H1 (cell line): ENCODE measurements at regions not wholly inside any gene's neighbourhood (a gene's known extent, or its start where the extent isn't known, plus 50 kb on each side); places are given as distances from the start of the nearest gene placed in this dataset.

Experiments used
- CTCF ChIA-PET: fragments of 300-600 bp; sonication (Branson Sonifier 250); formaldehyde crosslinking; loops from one replicate; lab custom pipeline; 2021; ENCODE audit not compliant: partially characterized antibody; lab: Charles Lee
- POLR2A ChIA-PET: fragments of 300-600 bp; sonication (Branson Sonifier 250); formaldehyde crosslinking; loops from one replicate; lab custom pipeline; 2021; ENCODE audit warnings: inconsistent platforms; ENCODE audit not compliant: partially characterized antibody; lab: Charles Lee
- DNase-seq, 2 experiments: peaks; one replicate each; pipeline versions ENCODE4 v3.0.0 to v3.0.0-alpha.2; 2010 to 2022; ENCODE audit warnings: low spot score in 2 of 2, low read depth in 1 of 2, mixed read lengths in 1 of 2
- FAIRE-seq: peaks from 2 replicates; lab custom pipeline; 2011; peaks lifted over from hg19 to GRCh38; lab: Jason Lieb, UNC
- H2AFZ ChIP-seq: 2 replicates; pipeline ENCODE4 v1.8.1; 2012; ENCODE audit warnings: low read length, inconsistent platforms
- H2AK5ac ChIP-seq: 2 replicates; pipeline ENCODE4 v1.6.1; 2013; ENCODE audit warnings: low read depth, low read length
- H2BK120ac ChIP-seq: replicated peaks from 2 replicates; pipeline ENCODE3; 2013; ENCODE audit warnings: low read depth, low read length, inconsistent platforms
- H2BK12ac ChIP-seq: 2 replicates; pipeline ENCODE4 v1.6.1; 2013; ENCODE audit warnings: low read depth, low read length
- H2BK15ac ChIP-seq: 2 replicates; pipeline ENCODE4 v1.6.1; 2013; ENCODE audit warnings: low read length
- H2BK20ac ChIP-seq: 2 replicates; pipeline ENCODE4 v1.6.1; 2013; ENCODE audit warnings: low read length
- H2BK5ac ChIP-seq: 2 replicates; pipeline ENCODE4 v1.6.1; 2013; ENCODE audit warnings: low read depth, low read length
- H3K14ac ChIP-seq: 2 replicates; pipeline ENCODE4 v1.6.1; 2013; ENCODE audit warnings: inconsistent platforms; ENCODE audit not compliant: insufficient read length
- H3K18ac ChIP-seq: 2 replicates; pipeline ENCODE4 v1.6.1; 2013; ENCODE audit warnings: low read length; ENCODE audit errors: extremely low read depth
- H3K23ac ChIP-seq: 2 replicates; pipeline ENCODE4 v1.6.1; 2013; ENCODE audit warnings: inconsistent platforms; ENCODE audit not compliant: insufficient read length
- H3K23me2 ChIP-seq: 2 replicates; pipeline ENCODE4 v1.6.1; 2013; ENCODE audit warnings: low read depth, low read length
- H3K27ac ChIP-seq: 2 replicates; pipeline ENCODE4 v1.6.1; 2011; ENCODE audit warnings: low read depth, low read length, inconsistent platforms
- H3K27me3 ChIP-seq, 4 experiments: replicated peaks in 1 of 4; 1 replicate in 1 of 4; 2 replicates in 3 of 4; pipeline versions ENCODE4 v1.6.1 to v1.8.1; 2011 to 2013; ENCODE audit warnings: low read length in 3 of 4, mild to moderate bottlenecking in 3 of 4, inconsistent platforms in 2 of 4, mixed read lengths in 2 of 4, moderate library complexity in 1 of 4; ENCODE audit not compliant: control insufficient read depth in 3 of 4, insufficient read depth in 3 of 4; ENCODE audit errors: extremely low read depth in 1 of 4
- H3K36me3 ChIP-seq, 4 experiments: 2 replicates each; pipeline versions ENCODE4 v1.6.1 to v1.8.1; 2011 to 2013; ENCODE audit warnings: mild to moderate bottlenecking in 4 of 4, low read length in 3 of 4, moderate library complexity in 2 of 4, control low read depth in 1 of 4, inconsistent platforms in 1 of 4; ENCODE audit not compliant: insufficient read depth in 4 of 4, control insufficient read depth in 2 of 4
- H3K4ac ChIP-seq: replicated peaks from 2 replicates; pipeline ENCODE3; 2013; ENCODE audit warnings: low read length, low read depth, mixed read lengths, inconsistent platforms; ENCODE audit not compliant: insufficient read length
- H3K4me1 ChIP-seq, 4 experiments: replicated peaks in 1 of 4; 1 replicate in 1 of 4; 2 replicates in 3 of 4; pipeline versions ENCODE4 v1.6.1 to v1.8.1; 2011 to 2013; ENCODE audit warnings: low read length in 3 of 4, inconsistent platforms in 2 of 4, mixed read lengths in 1 of 4; ENCODE audit not compliant: insufficient read depth in 4 of 4, control insufficient read depth in 3 of 4
- H3K4me2 ChIP-seq, 2 experiments: 2 replicates each; pipeline versions ENCODE4 v1.6.1 to v1.8.1; 2011 to 2013; ENCODE audit warnings: low read depth in 2 of 2, low read length in 2 of 2, control low read depth in 1 of 2, inconsistent platforms in 1 of 2, mild to moderate bottlenecking in 1 of 2; ENCODE audit not compliant: insufficient read depth in 1 of 2
- H3K4me3 ChIP-seq, 4 experiments: fragments of 200-600, 300-600 bp in 1 of 4; sonication (generic), shearing (Covaris generic), sonication (Bioruptor Twin) in 1 of 4; 2 replicates each; pipeline versions ENCODE4 v1.5.1 to v1.8.1; 2011 to 2016; ENCODE audit warnings: low read length in 4 of 4, low read depth in 3 of 4, control low read depth in 2 of 4, inconsistent platforms in 2 of 4, mild to moderate bottlenecking in 2 of 4, mixed read lengths in 1 of 4, moderate library complexity in 1 of 4; ENCODE audit not compliant: insufficient read depth in 2 of 4; ENCODE audit errors: extremely low read depth in 1 of 4
- H3K56ac ChIP-seq: replicated peaks from 2 replicates; pipeline ENCODE3; 2013; ENCODE audit warnings: low read depth, mild to moderate bottlenecking, mixed read lengths, low read length, inconsistent platforms; ENCODE audit not compliant: insufficient read length
- H3K79me1 ChIP-seq: 2 replicates; pipeline ENCODE4 v1.6.1; 2013; ENCODE audit warnings: low read depth, low read length, control low read depth
- H3K79me2 ChIP-seq, 2 experiments: 2 replicates each; pipeline versions ENCODE4 v1.6.1 to v1.8.1; 2012 to 2013; ENCODE audit warnings: low read length in 2 of 2, mild to moderate bottlenecking in 2 of 2, inconsistent platforms in 1 of 2; ENCODE audit not compliant: insufficient read depth in 2 of 2, control insufficient read depth in 1 of 2
- H3K9ac ChIP-seq, 4 experiments: replicated peaks in 1 of 4; 1 replicate in 1 of 4; 2 replicates in 3 of 4; pipeline versions ENCODE4 v1.6.1 to v1.8.1; 2011 to 2013; ENCODE audit warnings: low read depth in 3 of 4, low read length in 3 of 4, control low read depth in 2 of 4, mild to moderate bottlenecking in 2 of 4, moderate library complexity in 2 of 4, inconsistent platforms in 1 of 4; ENCODE audit errors: extremely low read depth in 1 of 4
- H3K9me3 ChIP-seq, 2 experiments: 2 replicates each; pipeline versions ENCODE4 v1.6.1 to v1.8.1; 2012 to 2013; ENCODE audit warnings: mild to moderate bottlenecking in 2 of 2, moderate library complexity in 2 of 2, control low read depth in 1 of 2, inconsistent platforms in 1 of 2, low read depth in 1 of 2, low read length in 1 of 2, mixed read lengths in 1 of 2; ENCODE audit not compliant: insufficient read depth in 2 of 2
- H4K20me1 ChIP-seq, 2 experiments: replicated peaks in 1 of 2; 2 replicates each; pipeline versions ENCODE3 to v1.8.1; 2011 to 2013; ENCODE audit warnings: inconsistent platforms in 2 of 2, low read length in 2 of 2, mild to moderate bottlenecking in 1 of 2; ENCODE audit not compliant: insufficient read depth in 2 of 2, control insufficient read depth in 1 of 2
- H4K5ac ChIP-seq: 2 replicates; pipeline ENCODE4 v1.6.1; 2013; ENCODE audit warnings: low read length, low read depth, mixed read lengths, inconsistent platforms; ENCODE audit not compliant: insufficient read length
- H4K8ac ChIP-seq: 2 replicates; pipeline ENCODE4 v1.8.0; 2013; ENCODE audit warnings: mild to moderate bottlenecking, moderate library complexity, low read length, inconsistent platforms; ENCODE audit not compliant: insufficient read depth; ENCODE audit errors: extremely low read depth
- H4K91ac ChIP-seq: replicated peaks from 2 replicates; pipeline ENCODE3; 2013; ENCODE audit warnings: low read length, mixed read lengths, inconsistent platforms; ENCODE audit not compliant: insufficient read length
- CHD2 ChIP-seq: IDR thresholded peaks from 2 replicates; pipeline ENCODE4 v1.6.1; 2012; ENCODE audit warnings: low read length, improper control_type of control experiment
- EGR1 ChIP-seq: IDR thresholded peaks from 2 replicates; pipeline ENCODE4 v1.6.1; 2011; ENCODE audit warnings: low read depth, low read length, borderline replicate concordance
- JUND ChIP-seq: IDR thresholded peaks from 2 replicates; pipeline ENCODE4 v1.6.1; 2011; ENCODE audit warnings: mild to moderate bottlenecking, improper control_type of control experiment, low read length
- KDM4A ChIP-seq: IDR thresholded peaks from one replicate; pipeline ENCODE4 v1.7.1; 2012; ENCODE audit warnings: low read depth, mild to moderate bottlenecking, moderate library complexity, low read length, inconsistent platforms; ENCODE audit not compliant: severe bottlenecking
- MAFK ChIP-seq: IDR thresholded peaks from 2 replicates; pipeline ENCODE4 v1.6.1; 2012; ENCODE audit warnings: low read depth, mild to moderate bottlenecking, improper control_type of control experiment, low read length
- NANOG ChIP-seq: IDR thresholded peaks from 2 replicates; pipeline ENCODE4 v1.6.1; 2011; ENCODE audit warnings: low read length, low read depth, mild to moderate bottlenecking, inconsistent platforms; ENCODE audit not compliant: insufficient read depth, poor library complexity, severe bottlenecking
- POU5F1 ChIP-seq: IDR thresholded peaks from 2 replicates; pipeline ENCODE4 v1.6.1; 2011; ENCODE audit warnings: low read depth, mild to moderate bottlenecking, low read length, moderate library complexity
- RAD21 ChIP-seq, 2 experiments: IDR thresholded peaks in 1 of 2; conservative IDR thresholded peaks in 1 of 2; 2 replicates each; pipeline ENCODE4 v1.6.1; 2011; ENCODE audit warnings: low read depth in 2 of 2, low read length in 2 of 2, improper control_type of control experiment in 1 of 2, inconsistent platforms in 1 of 2, mild to moderate bottlenecking in 1 of 2, moderate library complexity in 1 of 2
- RFX5 ChIP-seq: IDR thresholded peaks from 2 replicates; pipeline ENCODE4 v1.6.1; 2011; ENCODE audit warnings: low read depth, low read length, improper control_type of control experiment, borderline replicate concordance
- RXRA ChIP-seq: IDR thresholded peaks from 2 replicates; pipeline ENCODE4 v1.6.1; 2011; ENCODE audit warnings: low read depth, mild to moderate bottlenecking, low read length, moderate library complexity; ENCODE audit not compliant: insufficient read depth
- SIRT6 ChIP-seq: IDR thresholded peaks from one replicate; pipeline ENCODE4 v1.7.1; 2012; ENCODE audit warnings: low read length, inconsistent platforms
- SP1 ChIP-seq: IDR thresholded peaks from 2 replicates; pipeline ENCODE4 v1.6.1; 2011; ENCODE audit warnings: low read depth, low read length
- SP2 ChIP-seq: IDR thresholded peaks from 2 replicates; pipeline ENCODE4 v1.6.1; 2012; ENCODE audit warnings: mild to moderate bottlenecking, low read length, inconsistent platforms
- SRF ChIP-seq: IDR thresholded peaks from 2 replicates; pipeline ENCODE4 v1.6.1; 2011; ENCODE audit warnings: mild to moderate bottlenecking, low read depth, low read length, moderate library complexity
- TAF7 ChIP-seq: optimal IDR thresholded peaks from 2 replicates; pipeline ENCODE3; 2011; ENCODE audit warnings: low read depth, mild to moderate bottlenecking, inconsistent platforms, low read length, moderate library complexity, borderline replicate concordance
- TCF12 ChIP-seq: IDR thresholded peaks from 2 replicates; pipeline ENCODE4 v1.6.1; 2011; ENCODE audit warnings: low read depth, mild to moderate bottlenecking, low read length
- TF ChIP-seq, protein P1 (sequence below): IDR thresholded peaks from 2 replicates; pipeline ENCODE4 v1.6.1; 2012; ENCODE audit warnings: inconsistent platforms

DNA sequence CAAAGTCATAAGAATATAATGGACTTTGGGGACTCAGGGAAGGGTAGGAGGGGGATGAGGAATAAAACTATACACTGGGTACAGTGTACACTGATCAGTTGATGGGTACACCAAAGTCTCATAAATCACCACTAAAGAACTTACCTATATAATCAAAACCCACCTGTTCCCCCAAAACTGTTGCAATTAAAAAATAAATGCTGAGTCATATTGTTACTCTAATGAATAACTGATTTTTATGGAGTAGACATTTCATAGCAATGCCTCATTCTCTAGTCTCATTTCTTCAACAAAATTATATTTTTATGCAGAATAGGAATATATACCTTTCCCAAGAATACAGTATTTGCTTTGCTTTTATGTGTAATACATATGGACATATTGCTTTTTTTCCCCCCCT lies 181.2 kb downstream of the ST6GAL2 start:
- Histone ChIP-seq H3K79me2 (no peaks in the 10 kb centered on the region), H3K4me1 (no peaks in the 10 kb centered on the region), H2BK15ac (no peak overlapping the region), H2AFZ (no peak overlapping the region), H2AK5ac (no peak overlapping the region), H3K36me3 (no peaks in the 10 kb centered on the region), H2BK120ac (no peak overlapping the region), H3K4ac (no peak overlapping the region), H3K56ac (no peak overlapping the region), H3K27ac (no peak overlapping the region), H3K79me1 (no peaks in the 10 kb centered on the region), H3K23me2 (no peaks in the 10 kb centered on the region), H3K4me2 (no peak overlapping the region), H4K20me1 (no peaks in the 10 kb centered on the region), H3K14ac (no peak overlapping the region), H3K4me3 (no peak overlapping the region), H2BK5ac (no peak overlapping the region), H2BK20ac (no peak overlapping the region), H3K18ac (no peak overlapping the region), H3K23ac (no peak overlapping the region), H4K5ac (no peak overlapping the region), H3K27me3 (no peaks in the 10 kb centered on the region), H4K8ac (no peak overlapping the region), H3K9ac (no peak overlapping the region), H2BK12ac (no peak overlapping the region), H3K9me3 (no peaks in the 10 kb centered on the region), H4K91ac (no peak overlapping the region)
- ChIA-PET CTCF (no interaction called here), POLR2A (no interaction called here)
- no peak for DNase-seq
- no peak for FAIRE-seq
- no peak for TF ChIP-seq EGR1
- no peak for TF ChIP-seq TAF7
- TF ChIP-seq, protein P1, sequence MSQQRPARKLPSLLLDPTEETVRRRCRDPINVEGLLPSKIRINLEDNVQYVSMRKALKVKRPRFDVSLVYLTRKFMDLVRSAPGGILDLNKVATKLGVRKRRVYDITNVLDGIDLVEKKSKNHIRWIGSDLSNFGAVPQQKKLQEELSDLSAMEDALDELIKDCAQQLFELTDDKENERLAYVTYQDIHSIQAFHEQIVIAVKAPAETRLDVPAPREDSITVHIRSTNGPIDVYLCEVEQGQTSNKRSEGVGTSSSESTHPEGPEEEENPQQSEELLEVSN, result no peak
- TF ChIP-seq RAD21 (IDR thresholded peaks at IDR 0.05 in 1 of 2, conservative IDR thresholded peaks at IDR 0.05 in 1 of 2; ENCODE audit: low read depth in 2 of 2, low read length in 2 of 2), result no peak
- TF ChIP-seq SP2, result no peak
- TF ChIP-seq NANOG, result no peak
- no peak for TF ChIP-seq KDM4A
- TF ChIP-seq SIRT6, result no peak
- no peak for TF ChIP-seq RFX5
- TF ChIP-seq CHD2, result no peak
- TF ChIP-seq JUND, result no peak
- TF ChIP-seq SRF, result no peak
- no peak for TF ChIP-seq MAFK
- TF ChIP-seq RXRA, result no peak
- no peak for TF ChIP-seq POU5F1
- no peak for TF ChIP-seq TCF12
- no peak for TF ChIP-seq SP1
